ENCODE measurements at regions not wholly inside any gene's neighbourhood (a gene's known extent, or its start where the extent isn't known, plus 50 kb on each side); places are given as distances from the start of the nearest gene placed in this dataset.

DNA sequence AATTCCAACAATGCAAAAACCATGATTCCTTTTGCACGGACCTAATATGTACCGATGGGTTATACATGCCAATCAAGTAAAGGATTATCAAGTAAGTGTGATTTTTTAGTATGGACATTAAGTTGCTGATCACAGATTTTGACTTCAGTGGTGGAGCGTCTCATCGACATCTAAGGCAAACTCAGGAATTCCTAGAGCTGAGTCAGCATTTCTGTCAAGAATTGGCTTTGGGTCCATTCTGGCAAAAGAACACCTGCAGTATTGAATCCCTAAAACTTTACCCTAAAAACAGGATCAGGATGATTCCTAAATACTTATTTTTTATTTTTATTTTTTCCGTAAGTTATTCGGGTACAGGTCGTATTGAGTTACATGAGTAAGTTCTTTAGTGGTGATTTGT is 83.6 kb downstream of the HPGD start:
- DNase-seq (ENCODE audit: low spot score), result no peak

- no peak for DNase-seq (ENCODE audit: low spot score)
Observed at GRCh38 chr4:174437749-174438148, 84.5 kb downstream of the HPGD start.

DNA sequence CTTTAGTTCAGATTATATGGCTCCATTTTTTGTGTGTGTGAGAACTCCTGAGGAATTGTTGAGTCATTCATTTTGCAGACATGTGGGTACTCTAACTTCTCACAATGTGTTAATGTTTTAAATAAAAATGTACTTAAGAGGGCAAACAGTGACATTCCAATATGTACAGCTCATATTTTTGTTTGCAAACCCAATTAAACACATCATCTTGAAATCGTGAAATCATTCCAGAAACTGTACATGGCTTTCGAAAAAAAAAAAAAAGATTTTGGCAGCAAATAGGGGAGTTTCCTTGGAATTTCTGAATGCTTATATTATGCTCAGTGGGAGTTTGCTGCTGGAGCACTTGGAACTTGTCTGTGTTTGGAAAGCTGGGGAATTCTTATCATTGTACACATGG is 85.0 kb downstream of the HPGD start:
- peak; percentile 28 for DNase-seq (ENCODE audit: low spot score)

DNA sequence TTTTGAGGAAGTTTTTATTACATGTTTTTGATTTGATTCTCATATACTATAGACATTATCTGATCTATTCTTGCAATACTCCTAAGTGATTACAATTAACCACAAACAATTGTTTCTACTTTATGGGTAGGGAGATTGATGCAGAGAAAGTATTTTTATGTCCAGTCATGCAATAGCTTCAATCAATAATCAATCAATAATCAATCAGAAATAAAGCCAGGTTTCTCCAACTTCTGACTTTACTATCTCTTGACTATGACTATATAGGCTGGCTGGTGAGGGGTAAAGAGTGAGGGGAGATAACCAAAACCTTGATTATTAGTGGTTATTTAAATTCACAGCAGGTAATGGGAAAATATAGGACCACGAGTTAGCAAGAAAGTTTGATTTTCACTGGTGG is 85.9 kb downstream of the HPGD start:
- DNase-seq (ENCODE audit: low spot score), result no peak

DNA sequence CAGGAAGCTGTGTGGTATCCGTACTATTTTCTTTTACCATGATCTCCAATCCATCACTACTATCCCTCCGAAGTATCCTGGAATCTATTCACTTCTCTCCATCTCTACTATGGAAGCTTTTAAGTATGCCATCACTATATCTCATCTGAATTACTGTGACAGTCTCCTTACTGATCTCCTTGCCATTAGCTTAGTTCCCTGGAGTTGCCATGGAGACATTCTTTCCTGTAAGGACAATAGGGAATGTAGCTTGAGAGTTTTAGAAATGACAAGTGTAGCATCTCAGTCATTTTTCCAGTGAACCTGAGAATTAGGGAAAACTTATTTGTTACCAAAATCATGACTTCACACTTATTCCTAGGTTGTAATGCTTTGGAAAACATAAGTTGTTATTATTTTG is 86.3 kb downstream of the HPGD start:
- no peak for DNase-seq (ENCODE audit: low spot score)

DNA sequence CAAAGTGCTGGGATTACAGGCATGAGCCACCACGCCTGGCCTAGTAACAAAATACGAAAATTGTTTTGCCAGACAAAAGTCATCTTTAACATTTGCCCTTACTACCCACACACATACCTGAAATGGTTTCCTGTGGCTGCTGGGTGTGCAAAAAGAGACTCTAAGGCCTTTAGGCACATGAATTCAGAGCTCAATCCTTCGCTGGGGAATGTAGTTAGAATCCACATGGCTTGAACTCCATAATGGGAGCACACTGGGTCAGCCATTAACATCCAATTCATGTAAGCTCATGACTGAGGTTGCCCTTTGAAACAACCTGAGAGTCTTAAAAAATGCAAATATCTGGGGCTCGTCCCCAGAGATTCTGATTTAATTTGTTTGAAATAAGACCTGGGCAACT is 87.8 kb downstream of the HPGD start:
- no peak for DNase-seq (ENCODE audit: low spot score)

GRCh38 chr4:174430576-174430975 is 91.7 kb downstream of the HPGD start:
- DNase-seq (ENCODE audit: low spot score), result no peak

DNA sequence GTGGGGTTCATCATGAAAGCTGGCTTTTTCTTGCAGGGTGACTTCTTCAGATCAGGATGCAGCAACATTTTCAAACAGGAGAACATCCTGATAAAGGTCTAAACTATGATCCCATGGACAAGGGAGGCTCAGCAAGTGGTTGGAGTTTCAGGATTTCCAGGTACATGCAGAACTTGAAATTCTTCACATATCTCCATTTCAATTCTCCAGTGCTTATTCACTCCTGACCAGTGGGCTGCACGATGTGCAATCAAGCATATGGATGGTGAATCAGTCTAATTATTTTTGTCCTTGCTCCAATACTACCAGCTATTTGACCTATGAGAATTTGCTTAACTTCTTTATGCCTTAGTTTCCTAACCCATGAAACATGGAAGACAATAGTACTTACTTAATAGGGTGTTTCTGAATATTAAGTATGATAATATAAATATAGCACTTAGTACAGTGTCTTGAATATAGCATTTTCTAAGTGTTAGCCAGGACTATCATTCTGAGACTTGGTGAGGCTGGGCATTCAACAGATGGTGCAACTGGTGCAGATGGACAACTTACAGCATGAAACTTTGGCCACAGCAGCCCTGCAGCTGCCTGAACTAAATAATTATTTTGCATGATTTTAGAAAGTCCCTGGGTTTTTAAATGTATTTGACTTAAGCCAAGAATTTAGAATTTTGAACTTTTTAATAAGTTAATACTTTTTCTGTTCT is 92.4 kb downstream of the HPGD start:
- no peak for DNase-seq (ENCODE audit: low spot score)

DNA sequence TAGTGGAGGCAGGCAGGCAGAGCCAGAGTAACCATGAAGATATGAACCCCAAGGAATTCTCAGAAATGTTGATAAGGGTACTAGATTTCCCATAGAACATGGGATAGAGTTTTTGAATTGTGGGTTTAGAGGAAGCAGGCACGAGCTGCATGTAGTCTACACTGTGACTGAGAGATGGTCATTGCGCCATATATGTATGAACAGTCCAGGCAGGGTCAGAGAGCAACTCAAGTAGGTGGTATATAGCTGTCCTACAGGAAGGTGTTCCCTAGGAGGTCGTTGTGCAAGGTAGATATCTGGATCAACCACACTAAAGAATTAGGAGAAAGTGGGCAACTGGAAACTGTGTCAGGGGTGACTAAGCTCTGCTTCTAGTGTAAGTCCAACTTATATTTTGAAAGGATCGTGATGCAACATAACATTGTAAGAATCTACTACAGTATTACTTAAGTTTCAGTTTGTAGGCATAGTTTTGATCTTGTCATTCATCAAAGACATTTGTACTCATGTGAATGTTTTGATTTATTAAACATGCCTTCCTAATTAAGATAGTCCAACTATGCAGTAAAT is 94.6 kb downstream of the HPGD start:
- no peak for DNase-seq (ENCODE audit: low spot score)

GRCh38 chr4:174425669-174426068 is 96.6 kb downstream of the HPGD start:
- DNase-seq (ENCODE audit: low spot score), result no peak

- DNase-seq (ENCODE audit: low spot score), result peak; percentile 85
Observed at GRCh38 chr4:174423257-174423944, 98.9 kb downstream of the HPGD start.

DNA sequence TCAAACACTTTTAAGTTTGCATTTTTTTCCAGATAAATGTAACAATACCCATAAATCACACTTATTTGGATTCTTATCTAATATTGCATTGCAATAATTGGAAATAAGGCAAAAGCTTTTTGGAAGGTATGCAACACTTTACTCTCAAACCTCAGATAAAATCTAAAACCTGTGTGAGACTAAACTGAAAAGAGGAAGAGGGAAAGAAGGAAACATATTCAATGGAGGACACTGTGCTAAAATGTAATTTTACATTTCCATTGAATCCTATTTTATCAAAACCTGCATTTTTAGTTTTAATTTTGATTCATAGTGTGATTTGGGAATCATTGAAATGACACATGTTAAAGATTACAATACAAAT is 99.4 kb downstream of the HPGD start:
- no peak for DNase-seq (ENCODE audit: low spot score)

DNA sequence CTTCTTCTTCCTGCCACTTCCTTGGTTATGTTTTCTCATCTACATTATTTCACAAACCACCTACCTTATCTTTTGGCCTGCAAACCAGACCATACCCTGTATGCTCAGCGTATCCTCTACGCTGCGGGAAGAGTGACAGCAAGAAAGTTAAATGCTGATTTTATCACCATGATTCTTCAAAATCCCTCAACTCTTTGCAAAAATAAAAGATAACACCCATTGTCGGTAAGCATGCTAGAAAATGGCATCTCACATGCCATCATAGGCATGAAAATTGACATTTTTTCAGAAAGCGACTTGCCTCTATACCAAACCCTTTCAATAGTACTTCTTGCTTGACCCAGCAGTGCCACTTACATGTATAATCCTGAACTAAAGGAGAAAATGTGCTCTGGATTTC is 102.0 kb downstream of the HPGD start:
- DNase-seq (ENCODE audit: low spot score), result no peak

DNA sequence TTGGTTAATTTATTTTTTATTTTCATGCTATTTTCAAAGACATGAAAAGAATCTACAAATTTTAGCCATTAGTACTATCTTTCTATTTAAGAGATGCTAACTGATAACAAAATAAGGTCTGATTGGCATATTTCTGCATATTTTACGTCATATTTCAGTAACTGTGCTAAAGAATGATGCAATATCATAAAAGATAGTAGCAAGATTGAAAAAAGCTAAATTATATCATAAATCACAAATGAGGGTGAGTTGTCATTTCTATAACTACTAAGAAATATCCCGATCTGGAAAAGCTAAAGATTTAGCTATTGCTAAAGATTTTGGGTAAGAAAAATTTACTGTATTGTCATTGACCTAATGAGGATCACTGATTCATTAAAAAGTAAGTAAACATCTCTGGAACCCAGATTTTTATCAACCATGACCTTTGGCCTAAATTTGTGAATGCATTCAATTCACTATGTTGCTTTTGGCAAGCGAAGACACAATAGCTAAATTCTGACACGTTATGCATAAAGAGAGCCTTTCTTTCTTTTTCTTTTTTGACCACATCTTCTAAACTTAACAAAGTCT is 103.6 kb downstream of the HPGD start:
- no peak for DNase-seq (ENCODE audit: low spot score)

DNA sequence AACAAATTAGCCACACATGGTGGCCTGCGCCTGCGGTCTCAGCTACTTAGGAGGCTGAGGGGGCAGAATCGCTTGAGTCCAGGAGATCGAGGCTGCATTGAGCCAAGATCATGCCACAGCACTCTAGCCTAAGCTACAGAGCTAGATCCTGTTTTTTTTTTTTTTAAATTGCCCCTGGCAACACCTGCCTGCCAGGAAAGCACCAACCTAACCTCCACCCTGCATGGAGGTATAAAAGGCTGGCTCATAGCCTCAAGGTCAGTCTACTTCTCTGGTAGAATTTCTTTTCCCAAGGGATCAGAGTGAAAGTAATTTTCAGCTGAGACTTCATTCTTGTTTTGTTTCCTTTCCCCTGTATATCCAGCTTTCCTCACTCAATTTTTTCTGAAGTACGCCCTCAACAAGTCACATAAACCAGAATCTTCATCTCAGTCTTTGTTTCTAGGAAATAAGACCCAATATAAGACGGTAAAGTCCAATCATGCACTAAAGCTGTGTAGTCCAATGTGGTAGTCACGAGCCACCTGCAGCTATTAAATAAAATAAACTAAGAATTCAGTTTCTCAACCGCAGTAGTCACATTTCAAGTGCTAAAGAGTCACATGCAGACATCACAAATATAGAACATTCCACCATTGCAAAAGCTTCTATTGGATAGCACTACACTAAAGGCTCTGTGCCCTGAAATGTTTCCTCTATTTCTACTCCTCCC is 113.3 kb downstream of the HPGD start:
- no peak for DNase-seq (ENCODE audit: low spot score)

- DNase-seq (ENCODE audit: low spot score), result no peak
Observed at GRCh38 chr4:174406383-174406782, 115.9 kb downstream of the HPGD start.

DNA sequence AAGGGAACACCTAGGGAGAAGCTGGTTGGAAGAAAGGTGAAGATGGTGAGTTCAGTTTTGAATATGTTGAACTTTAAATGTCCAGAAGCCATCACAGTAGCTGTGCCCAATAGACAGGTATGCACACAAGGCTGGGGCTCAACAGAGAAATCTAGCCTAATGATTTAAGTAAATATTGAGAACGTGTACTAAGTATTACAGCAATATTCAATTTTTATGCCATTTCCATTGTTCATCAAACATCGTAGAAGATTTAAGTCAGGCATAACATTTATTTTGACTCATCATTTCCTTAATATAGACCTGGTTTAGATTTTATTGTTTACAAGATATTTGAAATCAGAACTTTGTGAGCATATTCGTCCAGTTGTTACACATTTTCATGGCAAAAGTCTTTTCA is 116.4 kb downstream of the HPGD start:
- no peak for DNase-seq (ENCODE audit: low spot score)

- DNase-seq (ENCODE audit: low spot score), result no peak
Observed at GRCh38 chr4:174404677-174405076, 117.6 kb downstream of the HPGD start.

DNA sequence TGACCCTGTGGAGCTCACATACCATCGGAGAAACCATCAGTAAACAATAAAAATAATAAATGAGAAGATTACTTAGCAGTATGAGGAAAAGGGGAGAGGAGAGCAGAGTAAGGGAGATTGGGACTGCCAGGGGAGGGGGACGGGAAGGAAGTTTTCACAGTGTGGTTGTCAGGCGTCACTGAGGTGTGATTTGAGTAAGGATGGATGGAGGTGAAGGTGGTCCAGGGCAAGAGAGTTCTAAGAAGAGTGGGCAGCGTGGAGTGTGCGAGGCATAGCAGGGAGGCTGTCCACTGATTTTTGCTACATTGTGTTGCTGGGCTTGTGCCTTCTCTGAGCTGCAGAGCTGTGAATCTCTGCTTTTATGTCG is 119.1 kb downstream of the HPGD start:
- no peak for DNase-seq (ENCODE audit: low spot score)

GRCh38 chr4:174402470-174403176 is 118.9 kb downstream of the CEP44 start:
- DNase-seq (ENCODE audit: low spot score), result peak; percentile 63

GRCh38 chr4:174401471-174402130 is 117.9 kb downstream of the CEP44 start:
- DNase-seq (ENCODE audit: low spot score), result peak; percentile 84
